Inflammatory macrophage treated with lipopolysaccharide for 4 hours (primary cell): ENCODE measurements at regions not wholly inside any gene's neighbourhood (a gene's known extent, or its start where the extent isn't known, plus 50 kb on each side); places are given as distances from the start of the nearest gene placed in this dataset.
"Not testable (repeated sequence)": the region's sequence is repeated elsewhere in the genome, so short reads cannot be mapped to it uniquely, and the experiment has no call there.

Source experiments
- DNase-seq: peaks from one replicate; pipeline ENCODE4 v3.0.0-alpha.2; 2020

DNA sequence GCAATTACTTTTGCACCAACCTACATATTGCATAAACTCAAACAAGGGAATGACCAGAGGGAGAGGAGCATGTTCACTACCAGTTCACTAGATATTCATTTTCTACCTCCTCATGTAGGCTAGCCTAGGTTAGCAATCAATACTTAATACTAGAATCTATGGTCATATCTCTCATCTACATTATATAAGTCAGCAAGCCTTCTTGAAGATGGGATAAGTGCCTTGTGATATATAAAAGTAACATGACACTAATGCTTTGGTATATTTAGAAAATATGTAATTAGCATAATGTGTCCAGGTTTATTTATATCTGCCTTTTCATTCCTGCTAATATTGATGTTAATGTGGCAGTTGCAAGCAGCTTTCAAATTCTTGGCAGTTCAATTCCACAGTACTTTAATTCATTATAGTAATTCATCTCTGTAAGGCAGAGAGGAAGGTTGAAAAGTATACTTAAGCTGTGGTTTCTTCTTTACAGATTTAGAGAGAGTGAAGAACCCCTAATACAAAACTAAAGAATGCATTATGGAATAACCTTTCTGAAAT is 1613.2 kb upstream of the ACO1 start:
- no peak for DNase-seq

DNA sequence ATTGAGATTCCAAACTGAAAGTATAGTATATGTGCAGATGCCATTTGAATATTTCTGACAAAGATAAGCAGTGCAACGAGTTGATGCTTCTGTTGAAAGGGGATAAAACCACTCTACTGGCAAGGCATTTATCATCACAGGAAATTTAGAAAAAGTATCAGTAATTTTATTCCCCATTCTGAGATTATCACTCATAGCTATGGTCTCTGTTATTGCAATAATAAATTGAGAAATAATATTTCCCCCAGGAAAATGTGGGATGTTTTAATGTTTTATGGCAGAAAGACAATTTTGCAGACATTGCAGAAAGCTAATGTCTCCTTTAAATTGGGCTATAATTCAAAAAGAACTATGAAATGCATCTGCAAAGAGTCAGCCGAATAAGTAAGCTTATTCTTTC is 1612.7 kb upstream of the ACO1 start:
- no peak for DNase-seq

DNA sequence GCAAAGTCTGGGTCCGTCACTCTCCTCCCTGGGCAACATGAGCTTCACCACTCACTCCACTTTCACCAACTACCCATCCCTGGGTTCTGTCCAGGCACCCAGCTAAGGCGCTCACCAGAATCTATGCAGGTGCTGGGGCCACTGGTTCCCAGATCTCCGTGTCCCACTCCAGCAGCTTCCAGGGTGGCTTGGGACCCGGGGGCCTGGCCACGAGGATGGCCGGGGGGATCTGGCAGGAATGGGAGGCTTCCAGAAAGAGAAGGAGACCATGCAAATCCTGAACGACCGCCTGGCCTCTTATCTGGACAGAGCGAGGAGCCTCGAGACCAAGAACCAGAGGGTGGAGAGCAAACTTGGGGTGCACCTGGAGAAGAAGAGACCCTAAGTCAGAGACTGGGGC is 1611.0 kb upstream of the ACO1 start:
- no peak for DNase-seq

DNA sequence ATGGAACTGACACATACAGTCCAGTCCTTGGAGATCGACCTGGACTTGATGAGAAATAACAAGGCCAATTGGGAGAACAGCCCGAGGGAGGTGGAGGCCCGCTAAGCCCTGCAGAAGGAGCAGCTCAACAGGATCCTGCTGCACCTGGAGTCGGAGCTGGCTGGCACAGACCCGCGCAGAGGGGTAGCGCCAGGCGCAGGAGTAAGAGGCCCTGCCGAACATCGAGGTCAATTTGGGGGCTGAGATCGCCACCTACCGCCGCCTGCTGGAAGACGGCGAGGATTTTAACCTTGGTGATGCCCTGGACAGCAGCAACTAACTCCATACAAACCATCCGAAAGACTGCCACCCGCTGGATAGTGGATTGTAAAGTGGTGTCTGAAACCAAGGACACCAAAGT is 1610.1 kb upstream of the ACO1 start:
- no peak for DNase-seq

DNA sequence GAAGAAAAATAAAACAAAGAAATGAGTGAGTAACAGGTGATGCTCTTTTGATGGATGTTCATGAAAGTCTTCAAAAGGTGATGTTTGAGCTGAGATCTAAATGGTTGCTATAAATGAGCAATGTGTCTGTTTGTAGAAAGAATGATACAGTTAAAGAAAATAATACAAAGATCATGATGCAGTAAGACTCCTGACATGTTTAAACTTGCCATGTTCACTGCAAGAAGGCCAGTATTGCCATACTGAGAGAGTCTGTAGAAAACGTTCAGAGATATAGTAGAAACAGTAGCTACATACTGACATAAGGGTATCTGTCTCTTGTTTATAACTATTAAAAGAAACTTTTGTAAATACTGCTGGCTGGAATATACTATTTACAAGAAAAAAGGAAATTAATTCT is 1609.2 kb upstream of the ACO1 start:
- DNase-seq, result no peak

DNA sequence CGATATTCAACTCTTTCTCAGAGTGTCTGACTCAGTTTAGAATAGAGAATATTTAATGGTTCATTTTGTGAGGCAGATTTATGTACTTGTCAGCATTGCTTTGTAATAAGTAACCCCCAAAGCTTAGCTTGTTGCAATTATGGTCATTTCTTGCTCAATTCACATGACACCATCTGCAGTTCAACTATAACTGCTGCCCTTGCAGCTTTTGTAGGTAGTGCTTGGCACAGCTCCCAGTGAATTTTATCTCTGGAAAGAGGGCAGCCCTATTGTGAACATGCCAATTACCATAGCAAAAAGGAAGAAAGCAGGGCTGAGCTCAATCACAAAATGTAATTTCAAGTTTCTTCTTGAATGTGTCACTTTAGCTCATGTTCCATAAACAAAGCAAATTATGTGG is 1587.7 kb upstream of the ACO1 start:
- no peak for DNase-seq

DNA sequence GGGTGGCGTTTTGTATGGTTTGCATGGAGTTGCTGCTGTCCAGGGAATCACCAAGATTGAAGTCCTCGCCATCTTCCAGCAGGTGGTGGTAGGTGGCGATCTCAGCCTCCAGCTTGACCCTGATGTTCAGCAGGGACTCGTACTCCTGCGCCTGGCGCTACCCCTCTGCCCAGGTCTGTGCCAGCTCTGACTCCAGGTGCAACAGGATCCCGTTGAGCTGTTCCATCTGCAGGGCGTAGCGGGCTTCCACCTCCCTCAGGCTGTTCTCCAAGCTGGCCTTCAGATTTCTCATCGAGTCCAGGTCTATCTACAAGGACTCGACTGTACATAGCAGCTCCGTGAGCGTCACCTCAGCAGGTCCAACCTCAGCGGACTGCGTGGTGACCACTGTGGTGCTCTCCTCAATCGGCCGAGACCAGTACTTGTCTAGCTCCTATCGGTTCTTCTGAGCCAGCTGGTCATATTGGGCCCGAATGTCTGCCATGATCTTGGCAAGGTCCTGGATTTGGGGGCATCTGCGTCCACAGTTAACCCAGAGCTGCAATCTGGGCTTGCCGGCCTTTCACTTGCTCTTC is 1584.8 kb upstream of the ACO1 start:
- no peak for DNase-seq

DNA sequence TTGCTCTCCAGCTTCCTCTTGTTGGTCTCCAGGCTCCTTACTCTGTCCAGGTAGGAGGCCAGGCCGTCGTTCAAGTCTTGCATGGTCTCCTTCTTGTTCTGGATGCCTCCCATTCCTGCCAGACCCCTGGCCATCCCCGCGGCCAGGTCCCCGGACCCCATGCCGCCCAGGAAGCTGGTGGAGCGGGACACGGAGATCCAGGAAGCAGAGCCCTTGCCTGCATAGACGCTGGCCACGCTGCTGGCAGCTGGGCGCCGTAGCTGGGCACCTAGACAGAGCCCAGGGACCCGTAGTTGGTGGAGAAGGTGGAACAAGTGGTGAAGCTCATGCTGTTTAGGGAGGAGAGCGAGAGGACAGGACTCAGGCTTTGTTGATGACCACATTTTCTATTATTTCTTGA is 1584.0 kb upstream of the ACO1 start:
- no peak for DNase-seq

DNA sequence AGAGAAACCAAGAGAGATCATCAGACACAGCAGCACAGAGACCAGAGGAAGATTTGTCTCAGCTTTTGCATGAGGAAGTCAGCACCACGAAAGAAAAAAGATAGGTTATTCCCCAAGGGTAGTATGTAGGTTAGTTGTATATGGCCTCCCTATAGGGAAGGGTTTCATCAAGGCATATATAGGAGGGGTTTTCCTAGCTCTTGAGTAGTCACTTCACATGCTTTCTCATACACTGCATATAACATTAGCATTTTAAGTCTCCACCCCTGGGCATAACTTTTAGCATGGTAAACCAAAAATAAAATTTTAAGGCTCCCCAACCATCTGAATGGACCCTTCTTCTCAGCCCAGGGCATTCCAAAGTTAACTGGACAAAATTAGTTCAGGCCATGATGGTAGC is 1571.6 kb upstream of the ACO1 start:
- no peak for DNase-seq

DNA sequence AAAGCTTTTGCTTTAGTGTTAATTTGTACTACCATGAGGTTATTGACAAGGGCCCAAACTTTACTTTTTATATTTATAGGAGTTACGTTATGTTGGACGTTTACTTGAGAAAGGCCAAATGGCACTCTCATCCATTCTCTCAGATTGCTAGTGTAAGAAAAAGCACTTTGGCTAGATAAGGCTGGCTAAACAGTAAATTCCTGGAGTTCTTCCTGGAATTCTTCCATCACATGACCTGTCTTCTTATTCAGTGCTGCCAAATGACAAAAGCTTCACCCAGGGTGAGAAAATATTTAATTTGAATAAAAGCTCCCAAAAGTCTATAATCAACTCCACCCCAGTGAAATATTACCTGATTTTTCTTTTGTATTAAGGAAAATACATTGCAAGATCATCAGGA is 1568.9 kb upstream of the ACO1 start:
- DNase-seq, result no peak

DNA sequence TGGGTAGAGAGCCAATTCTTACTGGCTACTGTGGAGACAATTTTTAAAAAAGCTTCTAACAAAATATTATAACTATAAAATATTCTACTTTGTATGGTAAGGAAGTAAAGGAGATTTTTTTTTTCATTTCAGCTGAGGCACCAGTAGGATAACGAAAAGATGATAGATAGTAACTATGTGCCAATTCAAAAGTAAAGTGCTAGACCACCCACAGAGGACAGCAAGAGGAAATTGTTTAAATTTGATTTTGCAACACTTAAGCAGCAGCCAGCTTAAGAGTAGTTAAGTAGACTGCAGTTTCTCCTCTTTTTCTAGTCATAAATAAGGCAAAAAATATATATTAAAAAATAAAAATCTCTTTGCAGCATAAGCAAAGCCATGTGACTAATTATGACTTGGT is 1539.3 kb upstream of the ACO1 start:
- no peak for DNase-seq

DNA sequence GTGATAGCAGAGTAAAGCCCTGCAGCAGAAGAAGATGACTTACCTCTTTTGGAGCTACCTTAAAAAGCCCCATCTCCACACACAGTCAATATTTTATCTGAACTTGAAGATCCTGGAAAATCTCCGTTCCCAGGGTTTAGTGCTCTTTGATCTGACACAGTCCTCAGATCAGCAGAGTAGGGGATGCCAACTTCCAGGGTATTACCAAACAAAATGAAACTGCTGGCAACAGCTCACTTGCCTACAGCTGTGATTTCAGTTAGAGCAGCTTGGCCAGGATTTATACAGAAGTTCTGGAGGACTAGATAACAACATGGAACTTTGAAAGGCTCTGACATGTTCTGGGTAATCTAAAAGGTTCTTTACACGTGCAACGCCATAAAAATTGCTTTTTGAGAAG is 1537.8 kb upstream of the ACO1 start:
- no peak for DNase-seq

DNA sequence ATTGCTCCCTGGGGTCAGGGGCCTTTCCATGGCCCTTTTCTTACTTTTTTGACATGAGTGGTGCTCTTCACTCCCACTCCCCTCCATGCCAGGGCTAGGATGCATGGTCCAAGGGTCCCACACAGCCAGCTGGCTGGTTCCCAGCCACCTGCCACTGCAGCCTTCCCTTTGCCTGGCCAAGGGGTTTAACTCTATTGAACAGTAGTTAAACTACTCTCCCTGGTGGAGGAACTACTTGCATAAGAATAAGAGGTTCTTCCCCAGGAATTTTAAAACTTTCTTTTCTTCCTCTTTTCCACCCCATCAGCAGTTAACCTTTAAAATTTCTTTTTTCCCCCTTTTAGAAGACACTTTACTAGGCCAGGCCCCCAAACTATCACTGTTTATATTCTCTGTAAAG is 1532.8 kb upstream of the ACO1 start:
- DNase-seq, result no peak

DNA sequence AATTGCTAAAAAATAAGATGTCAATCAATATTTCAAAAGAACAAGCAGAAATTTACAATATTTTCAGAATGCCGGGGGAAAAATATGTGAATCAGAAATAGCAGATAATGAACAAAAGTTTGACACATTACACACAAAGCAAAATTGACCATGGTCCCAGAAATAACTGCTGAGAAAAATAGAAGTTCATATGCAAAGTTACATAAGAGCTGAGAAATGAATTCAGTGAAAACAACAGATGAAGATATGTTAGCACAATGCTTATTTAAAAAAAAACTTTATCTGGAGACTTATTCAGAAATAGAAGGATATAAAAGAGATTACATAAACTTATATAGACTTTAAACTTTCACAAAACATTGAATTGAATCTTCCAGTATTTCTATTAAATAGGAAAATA is 1483.7 kb upstream of the ACO1 start:
- no peak for DNase-seq

DNA sequence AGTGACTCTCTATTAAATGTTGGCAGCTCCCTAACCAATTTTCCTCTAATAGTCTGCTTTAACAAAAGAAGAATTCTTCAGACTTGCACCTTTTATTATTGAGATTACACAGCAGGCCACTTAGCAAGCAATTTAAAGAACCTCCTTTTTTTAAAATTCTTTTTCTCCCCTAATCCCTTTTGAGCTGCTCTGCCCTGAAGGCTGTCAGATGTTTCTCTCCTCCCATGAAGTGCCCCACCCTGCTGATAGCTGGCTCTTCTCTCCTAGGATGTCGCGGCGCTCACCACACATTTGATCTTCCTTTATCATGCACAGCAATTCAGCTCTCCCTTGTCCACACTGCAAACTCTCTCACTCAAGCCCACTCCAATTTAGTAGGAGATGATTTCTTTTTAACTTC is 1471.1 kb upstream of the ACO1 start:
- no peak for DNase-seq

DNA sequence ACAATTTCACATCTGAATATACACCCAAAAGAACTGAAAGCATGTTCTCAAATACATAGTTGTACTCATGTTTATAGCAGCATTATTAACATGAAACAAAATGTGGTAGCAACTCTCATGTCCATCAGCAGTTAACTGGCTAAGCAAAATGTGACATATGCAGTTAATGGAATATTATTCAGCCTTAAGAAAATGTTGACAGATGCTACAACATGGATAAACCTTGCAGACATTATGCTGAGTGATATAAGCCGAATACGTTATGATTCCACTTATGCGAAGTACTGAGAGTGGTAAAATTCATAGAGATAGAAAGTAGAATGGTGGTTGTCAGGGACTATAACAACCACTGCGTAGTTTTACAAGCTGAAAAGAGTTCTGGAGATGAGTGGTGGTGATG is 1469.0 kb upstream of the ACO1 start:
- DNase-seq, result no peak

DNA sequence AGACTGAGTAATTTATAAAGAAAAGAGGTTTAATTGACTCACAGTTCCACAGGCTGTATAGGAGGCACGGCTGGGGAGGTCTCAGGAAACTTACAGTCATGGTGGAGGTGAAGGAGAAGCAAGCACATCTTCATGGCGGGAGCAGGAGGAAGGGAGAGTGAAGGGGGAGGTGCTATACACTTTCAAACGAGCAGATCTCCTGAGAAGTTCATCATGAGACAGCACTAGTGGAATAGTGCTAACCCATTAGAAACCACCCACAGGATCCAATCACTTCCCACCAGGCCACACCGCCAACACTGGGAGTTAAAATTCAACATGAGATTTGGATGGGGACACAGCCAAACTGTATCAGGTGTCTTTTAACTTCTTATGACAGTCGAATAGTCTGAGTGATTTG is 1459.3 kb upstream of the ACO1 start:
- DNase-seq, result no peak

DNA sequence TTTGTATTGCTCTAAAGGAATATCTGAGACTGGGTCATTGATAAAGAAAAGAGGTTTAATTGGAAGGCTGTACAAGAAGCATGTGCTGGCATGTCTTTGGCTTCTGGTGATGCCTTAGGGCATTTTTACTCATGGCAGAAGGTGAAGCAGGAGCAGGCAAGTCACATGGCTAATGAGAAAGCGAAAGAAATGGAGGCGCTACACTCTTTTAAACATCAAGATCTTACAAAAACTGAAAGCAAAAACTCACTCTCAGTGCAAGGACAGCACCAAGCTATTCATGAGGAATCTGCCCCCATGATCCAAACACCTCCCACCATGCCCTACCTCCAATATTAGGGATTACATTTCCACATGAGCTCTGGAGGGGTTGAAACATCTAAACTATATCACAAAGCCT is 1458.8 kb upstream of the ACO1 start:
- no peak for DNase-seq

DNA sequence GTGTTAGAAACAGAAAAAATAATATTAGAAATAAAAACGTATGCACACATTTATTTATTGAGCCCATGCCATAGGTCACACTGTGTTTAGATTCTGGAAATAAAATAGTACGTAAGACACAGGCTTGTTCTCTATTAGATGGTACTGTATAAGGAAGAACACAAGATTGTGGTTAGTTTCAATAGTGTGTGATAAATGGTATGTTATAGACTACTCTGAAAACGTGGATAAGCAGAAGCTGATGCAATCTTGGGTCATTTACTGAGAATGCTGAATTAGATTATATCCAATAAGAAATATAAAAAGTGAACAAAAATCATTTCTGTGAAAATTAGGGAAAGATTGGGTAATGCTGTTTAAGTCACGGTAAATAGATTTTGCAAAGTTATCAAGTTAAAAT is 1456.4 kb upstream of the ACO1 start:
- no peak for DNase-seq

DNA sequence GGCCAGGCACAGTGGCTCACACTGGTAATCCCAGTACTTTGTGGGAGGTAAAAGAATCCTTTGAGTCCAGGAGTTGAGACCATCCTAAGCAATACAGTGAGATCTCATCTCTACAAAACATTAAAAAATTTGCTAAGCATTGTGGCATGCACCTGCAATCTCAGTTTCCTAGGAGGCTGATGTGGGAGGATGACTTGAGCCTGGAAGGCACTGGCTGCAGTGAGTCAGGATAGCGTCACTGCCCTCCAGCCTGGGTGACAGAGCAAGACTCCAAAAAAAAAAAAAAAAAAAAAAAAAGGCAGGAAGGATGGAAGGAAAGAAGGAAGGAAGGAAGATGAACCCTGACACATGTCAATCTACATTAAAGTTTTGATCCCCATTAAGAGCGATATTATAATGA is 1452.2 kb upstream of the ACO1 start:
- DNase-seq, result no peak

DNA sequence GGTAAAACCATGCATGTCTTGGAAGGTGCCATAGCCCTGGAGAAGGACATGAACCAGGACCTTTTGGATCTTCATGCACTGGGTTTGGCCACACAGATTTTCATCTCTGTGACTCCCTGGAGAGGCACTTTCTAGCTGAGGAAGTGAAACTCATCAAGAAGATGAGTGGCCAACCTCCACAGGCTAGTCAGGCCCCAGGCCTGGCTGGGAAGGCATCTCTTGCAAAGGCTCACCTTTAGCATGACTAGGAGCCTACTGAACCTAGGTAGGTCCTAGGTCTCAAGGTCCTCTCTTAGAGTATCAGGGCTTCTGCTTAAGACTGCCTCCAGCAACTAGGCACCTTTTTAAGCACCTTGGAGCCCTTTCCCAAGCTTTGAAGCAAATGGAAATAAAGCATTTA is 1448.7 kb upstream of the ACO1 start:
- no peak for DNase-seq

DNA sequence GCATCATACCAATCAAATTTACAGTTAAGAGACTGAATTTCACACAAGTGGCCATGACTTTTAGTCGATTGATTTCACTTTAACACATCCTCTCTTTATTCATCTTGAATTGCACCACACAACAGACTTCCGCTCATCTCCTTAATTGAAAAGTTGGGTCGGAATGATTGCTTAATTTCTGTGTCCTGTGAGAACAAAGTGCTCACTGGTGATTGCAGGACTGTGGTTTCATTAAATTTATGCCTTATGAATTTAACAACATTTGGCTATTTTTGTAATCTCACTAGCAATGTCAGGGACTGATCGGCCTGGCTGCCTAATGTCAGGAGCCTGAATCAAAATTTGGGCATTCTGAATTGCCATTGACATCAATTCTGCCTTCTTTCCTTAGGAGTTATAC is 1447.3 kb upstream of the ACO1 start:
- no peak for DNase-seq

DNA sequence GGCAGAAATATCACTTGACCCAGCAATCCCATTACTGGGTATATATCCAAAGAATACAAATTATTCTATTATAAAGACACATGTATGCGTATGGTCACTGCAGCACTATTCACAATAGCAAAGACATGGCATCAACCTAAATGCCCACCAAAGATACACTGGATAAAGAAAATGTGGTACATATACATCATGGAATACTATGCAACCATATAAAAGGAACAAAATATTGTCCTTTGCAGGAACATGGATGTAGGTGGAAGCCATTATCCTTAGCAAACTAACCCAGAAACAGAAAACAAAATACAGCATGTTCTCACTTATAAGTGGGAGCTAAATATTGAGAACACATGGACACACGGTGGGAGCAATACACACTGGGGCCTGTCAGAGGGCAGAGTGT is 1441.6 kb upstream of the ACO1 start:
- not testable (repeated sequence) for DNase-seq

DNA sequence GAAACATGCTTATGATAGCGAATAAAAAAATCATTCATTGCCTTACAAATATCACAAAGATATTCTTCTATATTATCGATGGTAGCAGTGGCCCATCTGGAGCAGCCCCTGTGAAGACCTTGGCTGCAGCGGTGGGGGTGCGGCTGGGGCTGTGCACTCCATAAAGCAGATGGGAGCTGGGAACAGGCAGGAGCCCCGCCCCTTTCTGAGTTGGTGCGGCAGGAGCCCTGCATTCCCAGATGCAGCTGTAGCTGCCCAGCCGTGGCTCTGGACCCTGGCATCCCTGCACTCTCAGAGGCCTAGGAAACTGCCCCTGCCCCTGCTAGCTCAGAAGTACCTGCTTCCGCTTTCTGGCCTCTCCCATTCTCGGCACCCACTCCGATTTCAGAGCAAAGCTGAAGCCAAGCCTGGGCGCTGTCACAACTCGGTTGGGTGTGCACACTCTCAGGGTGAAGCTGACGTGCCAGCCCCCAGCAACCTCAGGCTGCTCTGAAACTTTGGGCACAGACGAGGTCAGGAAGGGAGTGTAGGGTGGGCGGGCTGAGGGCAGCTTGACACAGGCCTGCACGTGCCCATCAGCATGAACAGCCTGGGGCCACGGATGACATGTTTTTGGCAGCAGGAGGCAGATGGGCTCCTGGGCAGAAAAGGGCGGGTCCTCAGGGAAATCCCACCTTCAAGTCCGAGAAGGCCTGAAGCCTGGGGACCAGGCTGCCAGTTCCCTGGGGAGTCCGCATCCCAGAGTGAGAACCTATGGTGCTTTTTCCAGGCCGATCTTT is 1440.8 kb upstream of the ACO1 start:
- DNase-seq, result no peak

DNA sequence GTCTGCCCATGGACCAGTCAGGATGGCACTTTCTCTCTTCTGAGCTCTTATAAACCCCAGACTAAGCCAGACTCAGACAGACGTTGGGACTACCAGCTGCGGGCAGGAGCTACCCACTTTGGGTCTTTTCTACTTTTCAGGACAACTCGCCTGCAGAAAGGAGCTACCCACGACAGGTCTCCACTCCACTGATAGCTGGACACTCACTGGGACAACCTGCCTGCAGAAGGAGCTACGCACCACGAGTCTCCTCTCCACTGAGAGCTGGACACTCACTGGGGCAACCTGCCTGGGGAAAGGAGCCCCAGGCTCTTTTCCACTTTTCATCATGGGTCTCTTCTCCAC is 1440.2 kb upstream of the ACO1 start:
- no peak for DNase-seq
